ENCODE measurements at regions not wholly inside any gene's neighbourhood (a gene's known extent, or its start where the extent isn't known, plus 50 kb on each side); places are given as distances from the start of the nearest gene placed in this dataset.

- ChIA-PET CTCF (ENCODE audit: low intra/inter-chr PET ratio) (no interaction called here), POLR2A (no interaction called here)
- Histone ChIP-seq H3K27me3 (ENCODE audit: control insufficient read depth in 2 of 2, insufficient read depth in 2 of 2, low read length in 2 of 2) (no peaks in the 10 kb centered on the region), H3K9me1 (ENCODE audit: control insufficient read depth, insufficient read depth, low read length) (no peaks in the 10 kb centered on the region), H3K4me1 (replicated peaks in 1 of 2; ENCODE audit: control insufficient read depth in 2 of 2, insufficient read depth in 2 of 2, low read length in 2 of 2) (no peaks in the 10 kb centered on the region), H3K27ac (ENCODE audit: extremely low read depth, low read depth, low read length) (no peak overlapping the region), H3K79me2 (ENCODE audit: control insufficient read depth, insufficient read depth, low read length) (no peaks in the 10 kb centered on the region), H2AFZ (ENCODE audit: low read depth, low read length) (no peak overlapping the region), H3K9me3 (replicated peaks; ENCODE audit: control insufficient read depth, insufficient read depth, low read depth, low read length) (no peaks in the 10 kb centered on the region), H3K9ac (ENCODE audit: insufficient read depth in 1 of 2, low read depth in 2 of 2, low read length in 2 of 2) (no peak overlapping the region), H3K4me2 (ENCODE audit: insufficient read depth, low read length) (no peak overlapping the region), H3K4me3 (no peak overlapping the region), H4K20me1 (replicated peaks; ENCODE audit: control insufficient read depth, insufficient read depth, low read length) (no peaks in the 10 kb centered on the region), H3K36me3 (ENCODE audit: control insufficient read depth, insufficient read depth, low read length) (no peaks in the 10 kb centered on the region)
- 0% methylated on average over 1 of the region's 1 CpG for WGBS (ENCODE audit: insufficient coverage, low coverage, missing lambda C conversion rate)
- in situ Hi-C loops (cut with MboI) (no loop called here), intact Hi-C loops (cut with micrococcal nuclease) (no loop called here)
- no peak for ATAC-seq
- TF ChIP-seq HDAC6 (IDR thresholded peaks at IDR 0.05; ENCODE audit: low read depth, low read length) (no peak), EZH2 (IDR thresholded peaks at IDR 0.05; ENCODE audit: borderline replicate concordance, low read depth, low read length) (no peak), HNRNPH1 (optimal IDR thresholded peaks at IDR 0.05; ENCODE audit: low read depth, low read length) (no peak), NR2C2 (CRISPR knock-in tag; IDR thresholded peaks at IDR 0.05) (no peak), NR2C2 (tag; IDR thresholded peaks at IDR 0.05) (no peak), ZNF696 (CRISPR knock-in tag; conservative IDR thresholded peaks at IDR 0.05) (no peak), HDAC3 (IDR thresholded peaks at IDR 0.05; ENCODE audit: borderline replicate concordance, partially characterized antibody) (no peak), ETV6 (IDR thresholded peaks at IDR 0.05; ENCODE audit: borderline replicate concordance in 1 of 2, low read depth in 2 of 2, low read length in 1 of 2) (no peak), ETV6 (CRISPR knock-in tag; IDR thresholded peaks at IDR 0.05; ENCODE audit: borderline replicate concordance) (no peak), RB1 (IDR thresholded peaks at IDR 0.05; ENCODE audit: low read depth) (no peak), RNF219 (CRISPR knock-in tag; IDR thresholded peaks at IDR 0.05) (no peak), KDM5B (IDR thresholded peaks at IDR 0.05; ENCODE audit: insufficient replicate concordance, low read depth, low read length) (no peak), CHD2 (IDR thresholded peaks at IDR 0.05; ENCODE audit: low read depth, low read length) (no peak), RBM17 (IDR thresholded peaks at IDR 0.05; ENCODE audit: borderline replicate concordance, low read depth, low read length) (no peak), ZNF583 (CRISPR knock-in tag; IDR thresholded peaks at IDR 0.05) (no peak), RBM34 (IDR thresholded peaks at IDR 0.05; ENCODE audit: borderline replicate concordance, insufficient read depth, low read length) (no peak), EHMT2 (IDR thresholded peaks at IDR 0.05) (no peak), RBM14 (IDR thresholded peaks at IDR 0.05; ENCODE audit: borderline replicate concordance, insufficient read depth, low read depth, low read length) (no peak)
- TF ChIP-seq, protein P1, sequence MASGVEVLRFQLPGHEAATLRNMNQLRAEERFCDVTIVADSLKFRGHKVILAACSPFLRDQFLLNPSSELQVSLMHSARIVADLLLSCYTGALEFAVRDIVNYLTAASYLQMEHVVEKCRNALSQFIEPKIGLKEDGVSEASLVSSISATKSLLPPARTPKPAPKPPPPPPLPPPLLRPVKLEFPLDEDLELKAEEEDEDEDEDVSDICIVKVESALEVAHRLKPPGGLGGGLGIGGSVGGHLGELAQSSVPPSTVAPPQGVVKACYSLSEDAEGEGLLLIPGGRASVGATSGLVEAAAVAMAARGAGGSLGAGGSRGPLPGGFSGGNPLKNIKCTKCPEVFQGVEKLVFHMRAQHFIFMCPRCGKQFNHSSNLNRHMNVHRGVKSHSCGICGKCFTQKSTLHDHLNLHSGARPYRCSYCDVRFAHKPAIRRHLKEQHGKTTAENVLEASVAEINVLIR (CRISPR knock-in tag; IDR thresholded peaks at IDR 0.05), result no peak
- TF ChIP-seq, protein P2, sequence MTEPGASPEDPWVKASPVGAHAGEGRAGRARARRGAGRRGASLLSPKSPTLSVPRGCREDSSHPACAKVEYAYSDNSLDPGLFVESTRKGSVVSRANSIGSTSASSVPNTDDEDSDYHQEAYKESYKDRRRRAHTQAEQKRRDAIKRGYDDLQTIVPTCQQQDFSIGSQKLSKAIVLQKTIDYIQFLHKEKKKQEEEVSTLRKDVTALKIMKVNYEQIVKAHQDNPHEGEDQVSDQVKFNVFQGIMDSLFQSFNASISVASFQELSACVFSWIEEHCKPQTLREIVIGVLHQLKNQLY (CRISPR knock-in tag; conservative IDR thresholded peaks at IDR 0.05), result no peak
- no peak for DNase-seq (ENCODE audit: extremely low read depth in 1 of 4, low spot score in 3 of 4)
- no peak for FAIRE-seq
- no TSS peak for BruUV-seq (replicated peaks)
These were observed 130.2 kb upstream of the NXPH2 start for GRCh38 chr2:138910427-138910826.
